ENCODE measurements at regions not wholly inside any gene's neighbourhood (a gene's known extent, or its start where the extent isn't known, plus 50 kb on each side); places are given as distances from the start of the nearest gene placed in this dataset.

DNA sequence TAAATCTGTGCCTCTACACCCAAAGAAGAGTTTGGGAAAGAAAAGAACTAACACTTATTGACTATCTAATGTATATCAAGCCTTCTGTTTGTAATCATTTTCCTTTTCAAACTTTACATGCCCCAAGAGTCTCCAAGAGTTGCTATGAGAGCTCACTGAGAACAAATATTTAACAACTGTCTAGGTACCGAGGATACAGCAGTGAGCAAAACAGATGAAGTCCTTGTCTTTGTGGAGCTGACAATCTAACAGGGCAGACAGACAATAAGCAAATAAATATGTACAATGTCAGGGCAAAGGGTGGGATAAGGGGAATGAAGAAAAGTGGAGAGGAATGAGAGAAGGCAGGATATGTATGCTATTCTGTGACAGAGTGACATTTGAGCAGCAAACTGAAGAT, 64.8 kb upstream of the KSR1 start:
- no peak for DNase-seq (ENCODE audit: low read depth in 2 of 2)

DNA sequence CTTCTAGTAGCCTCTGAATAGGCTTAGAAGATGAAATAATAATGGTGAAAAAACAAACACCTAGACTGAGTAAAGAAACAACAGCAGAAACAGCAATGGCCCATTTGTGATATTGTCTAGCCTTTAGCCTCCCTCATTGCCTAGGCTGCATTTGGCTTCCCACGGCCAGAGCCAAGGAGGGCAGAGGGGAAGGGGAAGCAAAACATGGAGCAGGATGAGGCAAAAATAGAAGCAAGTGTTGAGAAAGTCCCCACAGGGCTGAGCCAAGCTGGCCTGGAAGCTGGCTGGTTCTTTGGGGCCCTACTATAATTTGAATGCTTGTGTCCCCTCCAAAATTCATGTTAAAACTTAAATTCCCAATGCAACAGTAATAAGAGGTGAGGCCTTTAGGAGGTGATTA, 60.2 kb upstream of the KSR1 start:
- DNase-seq (ENCODE audit: low read depth in 2 of 2): no peak

DNA sequence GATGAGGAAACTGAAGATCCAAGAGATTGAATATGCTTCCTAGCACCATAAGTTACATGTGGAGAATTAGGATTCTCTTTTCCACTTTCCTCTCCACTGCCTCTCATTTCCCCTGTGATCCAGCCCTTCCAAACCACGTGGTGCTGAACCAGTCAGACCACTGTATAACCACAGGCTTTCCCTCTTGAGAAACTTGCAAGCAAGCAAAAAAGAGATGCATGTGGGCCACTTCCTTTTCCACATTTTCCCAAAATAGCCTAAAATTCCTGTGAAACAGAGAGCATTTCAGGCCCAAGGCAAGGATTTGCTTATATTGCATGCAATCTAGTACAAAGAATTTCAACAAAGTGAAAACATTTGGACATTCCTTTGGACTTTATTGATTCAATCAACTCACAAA, 59.3 kb upstream of the KSR1 start:
- no peak for DNase-seq (ENCODE audit: low read depth in 2 of 2)

DNA sequence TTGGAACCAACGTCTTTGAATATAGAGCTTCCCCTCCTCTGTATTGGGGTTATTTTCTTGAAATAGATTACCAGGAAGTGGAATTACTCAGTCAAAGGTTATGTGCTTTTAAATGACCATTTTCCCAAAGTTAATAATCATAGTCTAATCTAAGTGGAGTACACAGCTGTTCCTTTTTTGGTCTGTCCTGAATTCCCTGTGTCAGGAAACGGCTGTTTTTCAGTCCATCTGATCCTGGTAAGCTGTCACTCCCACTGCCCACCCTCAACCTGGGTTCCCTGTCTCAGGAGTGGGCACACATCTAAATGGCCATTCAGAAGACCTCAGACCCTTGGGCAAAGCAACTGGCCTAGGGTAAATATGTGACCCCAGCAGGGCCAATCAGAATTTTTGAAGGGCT, 57.6 kb upstream of the KSR1 start:
- no peak for DNase-seq (ENCODE audit: low read depth in 2 of 2)

DNA sequence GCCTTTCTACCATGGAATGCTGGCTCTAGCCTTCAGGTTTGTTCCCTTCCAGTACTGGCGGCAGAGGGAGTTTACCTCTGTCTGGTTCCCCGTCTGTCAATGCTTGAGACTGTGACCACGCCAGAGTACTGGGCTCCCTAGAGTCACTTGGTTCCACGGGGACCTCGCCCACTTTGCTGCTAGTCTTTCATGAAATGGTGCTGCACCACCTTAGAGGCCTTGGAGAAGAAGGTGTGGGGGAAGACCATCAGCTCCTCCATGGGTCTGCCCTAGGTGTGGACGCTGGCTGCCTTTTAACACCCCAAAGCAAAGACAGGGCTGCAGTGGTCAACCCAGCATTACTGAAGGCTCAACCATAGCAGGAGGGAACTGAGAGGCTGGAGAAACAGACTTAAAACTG, 55.3 kb upstream of the KSR1 start:
- DNase-seq (ENCODE audit: low read depth in 2 of 2): no peak

DNA sequence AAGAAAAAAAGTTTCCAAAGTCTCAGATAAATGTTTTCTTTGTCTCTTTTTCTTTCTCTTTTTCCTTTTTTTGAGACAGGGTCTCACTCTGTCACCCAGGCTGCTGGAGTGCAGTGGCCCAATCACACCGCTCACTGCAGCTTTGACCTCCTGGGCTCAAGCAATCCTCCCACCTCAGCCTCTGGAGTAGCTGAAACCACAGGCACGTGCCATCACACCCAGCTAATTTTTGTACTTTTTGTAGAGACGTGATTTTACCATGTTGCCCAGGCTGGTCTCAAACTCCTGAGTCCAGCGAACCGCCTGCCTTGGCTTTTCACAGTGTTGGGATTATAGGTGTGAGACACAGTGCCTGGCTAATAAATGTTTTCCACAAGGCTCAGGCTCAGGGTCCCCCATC, 53.3 kb upstream of the KSR1 start:
- no peak for DNase-seq (ENCODE audit: low read depth in 2 of 2)

DNA sequence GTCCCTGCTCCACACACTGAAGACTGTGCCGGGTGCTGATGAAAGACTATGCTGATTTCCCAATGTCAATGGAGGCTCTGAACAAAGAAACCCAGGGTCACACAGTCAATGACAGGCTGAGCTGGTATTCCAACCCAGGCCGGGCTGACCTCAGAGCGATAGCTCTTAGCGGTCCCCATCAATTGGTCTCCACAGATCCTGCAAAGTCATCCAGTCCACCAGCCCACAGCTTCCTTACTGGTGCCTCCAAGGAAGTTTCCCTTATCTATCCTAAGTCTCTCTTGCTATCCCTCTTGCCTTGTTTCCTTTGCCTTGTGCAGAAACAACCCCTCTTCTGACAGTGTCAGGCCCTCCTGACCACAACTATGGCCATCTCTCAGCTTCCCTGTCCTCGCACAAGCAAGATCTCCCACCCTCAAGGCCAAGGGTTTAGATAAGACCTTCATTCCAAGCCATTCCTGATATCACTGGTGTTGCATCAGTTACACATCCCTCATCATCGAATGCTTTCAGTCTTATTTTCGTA, 52.7 kb upstream of the KSR1 start:
- no peak for DNase-seq (ENCODE audit: low read depth in 2 of 2)

DNA sequence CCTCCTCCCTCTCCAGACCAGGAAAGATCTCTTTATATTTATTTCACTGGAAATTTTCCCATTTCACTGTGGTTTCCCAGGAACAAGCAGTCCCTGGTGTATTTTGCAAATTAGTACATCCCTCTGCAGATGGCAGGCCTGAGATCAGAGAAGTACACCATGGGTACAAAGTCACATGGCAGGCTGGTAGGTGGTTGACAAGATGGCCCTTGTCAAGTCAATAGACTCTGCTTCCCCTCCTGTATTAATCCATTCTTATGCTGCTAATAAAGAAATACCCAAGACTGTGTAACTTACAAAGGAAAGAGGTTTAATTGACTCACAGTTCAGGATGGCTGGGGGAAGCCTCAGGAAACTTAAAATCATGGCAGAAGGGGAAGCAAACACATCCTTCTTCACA, 51.6 kb upstream of the KSR1 start:
- DNase-seq (ENCODE audit: low read depth in 2 of 2): no peak
